ENCODE measurements at regions not wholly inside any gene's neighbourhood (a gene's known extent, or its start where the extent isn't known, plus 50 kb on each side); places are given as distances from the start of the nearest gene placed in this dataset.

GRCh38 chr15:70165716-70166284, 68.1 kb upstream of the TLE3 start:
- TF ChIP-seq CTCF (IDR thresholded peaks at IDR 0.05; ENCODE audit: low read depth, low read length, poor library complexity, severe bottlenecking) (no peak), EZH2phosphoT487 (IDR thresholded peaks at IDR 0.05; ENCODE audit: borderline replicate concordance, low read length) (no peak)
